ENCODE measurements at regions not wholly inside any gene's neighbourhood (a gene's known extent, or its start where the extent isn't known, plus 50 kb on each side); places are given as distances from the start of the nearest gene placed in this dataset.

DNA sequence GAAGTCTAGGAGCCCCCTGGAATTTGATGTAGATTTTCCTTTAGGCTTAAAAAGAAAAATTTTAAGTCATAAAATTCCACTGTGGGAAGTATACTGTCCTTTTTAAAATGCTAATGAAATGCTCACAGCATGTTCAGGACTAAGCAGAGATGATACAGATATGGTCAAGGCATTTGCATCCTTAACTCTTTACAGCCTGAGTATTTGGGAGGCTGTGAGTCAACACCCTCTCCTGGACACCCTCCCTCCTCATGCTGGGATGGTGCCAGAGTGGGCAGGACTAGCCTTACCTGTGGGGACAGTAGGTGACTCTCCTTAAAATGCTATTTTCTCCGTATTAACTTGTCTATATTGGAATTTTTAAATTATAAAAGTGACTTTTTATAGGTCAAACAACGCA, 197.4 kb upstream of the ELL2 start:
- no peaks in the 10 kb centered on the region for H3K4me1 Mint-ChIP-seq (ENCODE audit: low read depth)
- peaks cover 3% of the 10 kb centered on the region for H3K27me3 Mint-ChIP-seq (ENCODE audit: low read depth)
- intact Hi-C loops (cut with micrococcal nuclease) = no loop called here
- H3K4me3 Mint-ChIP-seq = no peak overlapping the region
- CTCF ChIA-PET = interaction anchor here (0.9 kb wide), 1 partner anchor 32 kb away, joined by 3 read pairs; no protein-coding TSS in a partner anchor
- H3K27ac Mint-ChIP-seq = no peak overlapping the region
- H3K9me3 Mint-ChIP-seq = no peaks in the 10 kb centered on the region
- no peaks in the 10 kb centered on the region for H3K36me3 Mint-ChIP-seq (ENCODE audit: low read depth)
- DNase-seq = no peak

DNA sequence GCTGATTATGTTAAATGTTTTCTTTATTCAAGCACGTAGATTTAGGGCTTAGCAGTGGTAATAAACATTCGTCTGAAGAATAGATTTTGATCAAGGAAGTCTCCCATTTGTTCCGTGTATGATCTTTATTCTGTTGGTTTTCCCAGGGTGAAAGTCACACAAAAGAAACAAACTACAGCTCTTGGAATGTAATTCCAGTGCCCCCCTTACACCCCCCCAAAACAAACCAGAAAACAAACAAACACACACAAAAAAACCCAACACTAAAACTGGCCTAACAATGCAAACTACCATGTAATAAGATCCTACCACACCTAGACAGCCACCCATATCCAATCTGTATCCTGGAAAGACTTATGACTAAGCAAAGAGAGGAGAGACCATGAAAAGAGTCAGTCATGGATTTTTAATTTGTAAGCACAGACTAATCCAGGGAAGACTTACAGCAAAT, 196.2 kb upstream of the ELL2 start:
- Mint-ChIP-seq H3K4me3 (no peak overlapping the region), H3K4me1 (ENCODE audit: low read depth) (no peaks in the 10 kb centered on the region), H3K27ac (no peak overlapping the region), H3K36me3 (ENCODE audit: low read depth) (no peaks in the 10 kb centered on the region), H3K27me3 (ENCODE audit: low read depth) (peaks cover 2% of the 10 kb centered on the region), H3K9me3 (no peaks in the 10 kb centered on the region)
- intact Hi-C loops (cut with micrococcal nuclease) = no loop called here
- no peak for DNase-seq
- CTCF ChIA-PET = interaction anchor here (0.5 kb wide), 1 partner anchor 1428 kb away, joined by 3 read pairs; no protein-coding TSS in a partner anchor

- no peak for DNase-seq
- no peak overlapping the region for H3K27ac Mint-ChIP-seq
- H3K36me3 Mint-ChIP-seq (ENCODE audit: low read depth) = no peaks in the 10 kb centered on the region
- peaks cover 2% of the 10 kb centered on the region for H3K27me3 Mint-ChIP-seq (ENCODE audit: low read depth)
- H3K4me3 Mint-ChIP-seq = no peak overlapping the region
- H3K9me3 Mint-ChIP-seq = no peaks in the 10 kb centered on the region
- CTCF ChIA-PET = interaction anchor here (0.5 kb wide), 1 partner anchor 1429 kb away, joined by 3 read pairs; no protein-coding TSS in a partner anchor
- intact Hi-C loops (cut with micrococcal nuclease) = no loop called here
- H3K4me1 Mint-ChIP-seq (ENCODE audit: low read depth) = peaks cover 2% of the 10 kb centered on the region
Observed at GRCh38 chr5:96157077-96157780, 195.6 kb upstream of the ELL2 start.

DNA sequence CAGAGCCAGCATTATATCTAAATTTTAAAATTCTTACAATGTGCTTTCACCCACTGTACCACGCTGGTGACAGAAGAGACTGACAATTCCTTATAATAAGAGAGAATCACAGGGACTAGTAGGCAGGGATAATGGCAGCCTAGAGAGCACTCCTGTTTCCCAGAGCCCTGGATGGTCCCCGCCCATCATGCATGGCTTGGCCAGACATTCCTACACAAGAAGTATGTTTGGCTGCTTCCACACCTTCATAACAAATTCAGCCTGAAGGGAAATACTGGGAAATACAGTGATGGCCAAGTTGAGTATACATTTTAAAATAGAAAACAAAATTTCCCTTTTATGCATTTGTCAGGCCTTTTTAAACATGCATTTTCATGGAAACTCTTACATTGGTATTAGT, 193.5 kb upstream of the ELL2 start:
- H3K27me3 Mint-ChIP-seq (ENCODE audit: low read depth) = peaks cover 1% of the 10 kb centered on the region
- no peak for DNase-seq

GRCh38 chr5:96151891-96152290, 190.2 kb upstream of the ELL2 start:
- no peaks in the 10 kb centered on the region for H3K27me3 Mint-ChIP-seq (ENCODE audit: low read depth)
- intact Hi-C loops (cut with micrococcal nuclease) = loop anchor here (1.0 to 2.0 kb wide), 8 partner anchors 39 to 520 kb away; partner anchors contain the start of gene ELL2
- DNase-seq = peak; percentile 63
- no peaks in the 10 kb centered on the region for H3K36me3 Mint-ChIP-seq (ENCODE audit: low read depth)
- no peak overlapping the region for H3K4me3 Mint-ChIP-seq
- H3K27ac Mint-ChIP-seq = peak overlapping the region; percentile 10
- H3K4me1 Mint-ChIP-seq (ENCODE audit: low read depth) = peaks cover 6% of the 10 kb centered on the region
- no peaks in the 10 kb centered on the region for H3K9me3 Mint-ChIP-seq
- CTCF ChIA-PET = interaction anchor here (0.6 kb wide), 1 partner anchor 329 kb away, joined by 5 read pairs; no protein-coding TSS in a partner anchor

More for the DNA sequence above, 193.5 kb upstream of the ELL2 start:
- peaks cover 6% of the 10 kb centered on the region for H3K4me1 Mint-ChIP-seq (ENCODE audit: low read depth)
- intact Hi-C loops (cut with micrococcal nuclease) = no loop called here
- H3K27ac Mint-ChIP-seq = no peak overlapping the region
- H3K4me3 Mint-ChIP-seq = no peak overlapping the region
- CTCF ChIA-PET = no interaction called here
- no peaks in the 10 kb centered on the region for H3K36me3 Mint-ChIP-seq (ENCODE audit: low read depth)
- H3K9me3 Mint-ChIP-seq = no peaks in the 10 kb centered on the region

DNA sequence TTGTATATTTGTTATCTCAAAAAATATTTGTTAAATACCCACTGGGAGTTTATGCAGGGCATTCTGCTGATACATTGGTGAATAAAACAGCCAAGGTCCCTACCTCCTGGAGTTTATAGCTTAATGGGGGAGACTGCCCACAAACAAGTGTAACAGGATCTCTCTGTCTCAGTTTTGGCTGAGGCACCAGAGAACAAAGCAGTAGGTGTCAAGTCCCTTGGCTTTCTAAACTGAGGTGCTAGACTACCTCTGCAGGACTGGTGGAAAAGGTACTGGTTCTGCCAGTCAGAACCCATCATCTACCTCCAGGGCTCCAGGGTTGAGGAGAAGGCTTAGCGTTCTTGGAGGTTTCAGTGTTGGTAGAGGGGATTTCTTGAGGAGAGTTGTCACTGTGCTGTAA, 188.4 kb upstream of the ELL2 start:
- intact Hi-C loops (cut with micrococcal nuclease) = no loop called here
- no peak overlapping the region for H3K4me3 Mint-ChIP-seq
- no peak overlapping the region for H3K27ac Mint-ChIP-seq
- no peaks in the 10 kb centered on the region for H3K9me3 Mint-ChIP-seq
- CTCF ChIA-PET = no interaction called here
- peaks cover 9% of the 10 kb centered on the region for H3K4me1 Mint-ChIP-seq (ENCODE audit: low read depth)
- no peak for DNase-seq
- no peaks in the 10 kb centered on the region for H3K36me3 Mint-ChIP-seq (ENCODE audit: low read depth)
- H3K27me3 Mint-ChIP-seq (ENCODE audit: low read depth) = no peaks in the 10 kb centered on the region

DNA sequence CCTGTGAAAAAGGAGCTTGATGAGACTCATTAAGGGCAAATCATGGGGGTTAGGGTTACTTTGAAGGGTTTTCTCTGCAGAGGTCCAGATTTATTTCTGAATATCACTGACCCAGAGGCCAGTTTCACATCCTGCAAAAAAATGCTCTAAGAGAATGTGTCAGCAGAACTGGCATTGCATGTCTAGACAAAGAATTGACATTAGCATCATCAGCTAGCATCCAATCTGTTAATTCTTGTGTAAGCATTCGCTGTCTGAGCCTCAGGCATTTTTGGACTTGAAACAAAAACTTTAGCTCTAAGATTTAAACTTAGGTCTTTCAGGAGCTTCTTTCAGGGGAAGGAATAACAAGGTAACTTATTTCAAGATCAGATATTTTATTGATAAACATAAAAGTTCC, 187.9 kb upstream of the ELL2 start:
- Mint-ChIP-seq H3K9me3 (no peaks in the 10 kb centered on the region), H3K27me3 (ENCODE audit: low read depth) (no peaks in the 10 kb centered on the region), H3K36me3 (ENCODE audit: low read depth) (no peaks in the 10 kb centered on the region), H3K4me3 (no peak overlapping the region), H3K27ac (no peak overlapping the region), H3K4me1 (ENCODE audit: low read depth) (peaks cover 9% of the 10 kb centered on the region)
- intact Hi-C loops (cut with micrococcal nuclease) = no loop called here
- DNase-seq = no peak
- CTCF ChIA-PET = interaction anchor here (0.5 to 0.6 kb wide), 2 partner anchors 60 to 224 kb away, joined by 3 read pairs; no protein-coding TSS in a partner anchor

DNA sequence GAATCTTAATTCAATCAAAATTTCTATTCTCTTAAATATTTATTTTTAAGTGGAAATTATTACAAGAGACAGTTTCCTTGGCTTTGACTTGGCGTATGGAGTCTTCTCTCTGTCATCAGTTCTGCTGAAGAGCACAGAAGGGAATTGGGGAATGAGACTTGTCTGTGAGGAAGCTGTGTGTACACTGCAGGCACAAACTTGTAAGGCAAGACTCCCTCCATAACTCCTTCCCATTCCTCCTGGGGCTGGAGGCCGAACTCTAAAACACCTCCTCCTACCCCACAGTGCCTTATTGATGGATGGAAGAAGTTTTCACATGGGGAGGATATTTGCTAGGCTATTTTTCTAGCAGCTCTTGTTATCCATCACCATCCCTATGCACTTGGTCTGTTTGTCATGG, 187.4 kb upstream of the ELL2 start:
- Mint-ChIP-seq H3K4me3 (no peak overlapping the region), H3K9me3 (no peaks in the 10 kb centered on the region), H3K4me1 (ENCODE audit: low read depth) (peaks cover 9% of the 10 kb centered on the region), H3K36me3 (ENCODE audit: low read depth) (no peaks in the 10 kb centered on the region), H3K27me3 (ENCODE audit: low read depth) (no peaks in the 10 kb centered on the region), H3K27ac (no peak overlapping the region)
- DNase-seq = no peak
- intact Hi-C loops (cut with micrococcal nuclease) = no loop called here
- CTCF ChIA-PET = interaction anchor here (0.5 to 0.6 kb wide), 2 partner anchors 59 to 224 kb away, joined by 3 read pairs; no protein-coding TSS in a partner anchor

DNA sequence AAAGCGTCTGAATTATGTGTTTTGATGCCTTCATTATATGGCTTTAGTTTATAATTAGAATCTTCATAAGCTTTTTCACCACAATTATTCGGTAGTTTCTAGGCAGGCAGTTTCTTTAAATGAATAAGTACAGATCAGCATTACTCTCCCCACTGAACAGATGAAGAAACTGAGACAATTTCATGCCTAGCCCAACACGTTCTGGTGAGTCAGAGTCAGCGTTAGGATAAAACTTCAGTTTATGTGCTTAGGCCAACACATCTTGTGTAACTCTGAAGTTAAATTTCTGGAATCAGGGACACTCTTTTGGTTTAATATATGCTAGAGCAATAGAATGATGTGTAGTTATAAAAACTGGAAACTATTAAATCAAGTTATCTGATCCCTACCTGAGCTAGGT, 186.7 kb upstream of the ELL2 start:
- no peak for DNase-seq
- no peak overlapping the region for H3K27ac Mint-ChIP-seq
- H3K9me3 Mint-ChIP-seq = no peaks in the 10 kb centered on the region
- intact Hi-C loops (cut with micrococcal nuclease) = no loop called here
- CTCF ChIA-PET = no interaction called here
- no peaks in the 10 kb centered on the region for H3K27me3 Mint-ChIP-seq (ENCODE audit: low read depth)
- H3K4me1 Mint-ChIP-seq (ENCODE audit: low read depth) = peaks cover 9% of the 10 kb centered on the region
- H3K36me3 Mint-ChIP-seq (ENCODE audit: low read depth) = no peaks in the 10 kb centered on the region
- H3K4me3 Mint-ChIP-seq = no peak overlapping the region

DNA sequence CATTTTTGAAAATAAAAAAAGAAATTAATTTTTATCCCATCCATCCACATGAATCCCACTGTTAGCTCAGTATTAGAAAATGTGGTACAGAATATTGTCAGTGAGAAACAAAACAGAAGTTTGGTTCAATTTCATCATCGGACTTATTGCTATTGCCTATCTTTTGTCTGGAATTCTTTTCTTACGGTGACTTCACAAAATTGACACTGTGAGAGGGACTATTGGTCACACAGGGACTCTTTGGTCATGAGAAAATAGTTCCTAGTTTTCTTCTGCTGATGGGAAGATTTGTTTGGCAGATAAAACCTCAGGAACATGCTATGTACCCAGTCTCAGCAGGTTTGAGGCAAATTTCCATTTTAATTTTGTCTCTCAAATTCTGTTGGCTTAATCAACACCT, 186.2 kb upstream of the ELL2 start:
- intact Hi-C loops (cut with micrococcal nuclease) = no loop called here
- peaks cover 9% of the 10 kb centered on the region for H3K4me1 Mint-ChIP-seq (ENCODE audit: low read depth)
- H3K4me3 Mint-ChIP-seq = no peak overlapping the region
- CTCF ChIA-PET = no interaction called here
- no peaks in the 10 kb centered on the region for H3K36me3 Mint-ChIP-seq (ENCODE audit: low read depth)
- H3K27ac Mint-ChIP-seq = no peak overlapping the region
- DNase-seq = no peak
- H3K9me3 Mint-ChIP-seq = no peaks in the 10 kb centered on the region
- H3K27me3 Mint-ChIP-seq (ENCODE audit: low read depth) = no peaks in the 10 kb centered on the region

- no peak overlapping the region for H3K27ac Mint-ChIP-seq
- intact Hi-C loops (cut with micrococcal nuclease) = loop anchor here (1.0 kb wide), 1 partner anchor 32 kb away; no protein-coding TSS in a partner anchor
- H3K36me3 Mint-ChIP-seq (ENCODE audit: low read depth) = no peaks in the 10 kb centered on the region
- peak; percentile 19 for DNase-seq
- peaks cover 5% of the 10 kb centered on the region for H3K4me1 Mint-ChIP-seq (ENCODE audit: low read depth)
- H3K9me3 Mint-ChIP-seq = no peaks in the 10 kb centered on the region
- H3K4me3 Mint-ChIP-seq = no peak overlapping the region
- CTCF ChIA-PET = interaction anchor here (0.7 kb wide), 1 partner anchor 62 kb away, joined by 3 read pairs; no protein-coding TSS in a partner anchor
- H3K27me3 Mint-ChIP-seq (ENCODE audit: low read depth) = peaks cover 3% of the 10 kb centered on the region
Observed at GRCh38 chr5:96146675-96147074, 185.0 kb upstream of the ELL2 start.

DNA sequence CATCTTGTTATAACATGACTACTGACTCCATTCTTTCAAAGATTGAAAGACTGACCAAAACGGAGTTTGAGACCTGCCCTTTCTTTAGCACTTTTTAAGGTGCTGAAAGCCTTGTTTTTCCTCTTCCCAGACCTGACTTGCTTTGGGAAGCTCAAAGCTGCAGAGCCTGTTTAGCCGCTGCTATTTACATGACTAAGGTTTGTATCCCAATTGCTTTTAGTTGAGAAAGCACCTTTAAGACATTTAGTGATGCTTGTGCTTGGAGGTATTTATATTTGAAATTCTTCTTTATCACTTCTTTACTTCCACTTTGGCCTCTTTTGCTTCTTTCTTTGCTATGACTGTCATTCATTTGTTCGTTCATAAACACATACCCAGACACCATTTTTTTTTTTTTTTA, 182.6 kb upstream of the ELL2 start:
- peaks cover 9% of the 10 kb centered on the region for H3K27me3 Mint-ChIP-seq (ENCODE audit: low read depth)
- no peak for DNase-seq
- H3K36me3 Mint-ChIP-seq (ENCODE audit: low read depth) = no peaks in the 10 kb centered on the region
- H3K4me3 Mint-ChIP-seq = no peak overlapping the region
- intact Hi-C loops (cut with micrococcal nuclease) = no loop called here
- no peak overlapping the region for H3K27ac Mint-ChIP-seq
- no peaks in the 10 kb centered on the region for H3K9me3 Mint-ChIP-seq
- H3K4me1 Mint-ChIP-seq (ENCODE audit: low read depth) = peaks cover 3% of the 10 kb centered on the region
- CTCF ChIA-PET = no interaction called here

DNA sequence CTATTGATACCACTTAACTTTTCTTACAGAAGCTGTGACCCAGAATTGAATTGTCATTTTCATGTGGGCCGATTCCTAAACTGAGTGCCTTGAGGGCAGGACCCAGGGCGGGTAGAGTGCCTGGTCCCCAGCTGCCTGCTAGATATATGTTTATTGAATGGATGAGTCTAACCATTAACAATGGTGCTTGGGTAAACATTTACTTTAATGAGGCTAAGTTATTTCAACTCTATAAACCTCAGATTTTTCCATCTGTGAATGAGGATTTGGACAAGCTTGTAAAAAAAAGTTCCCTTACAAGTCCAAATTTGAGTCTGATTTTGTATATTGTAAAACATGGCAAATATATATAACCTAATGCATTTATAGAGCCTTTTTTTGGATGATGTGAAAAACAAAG, 181.8 kb upstream of the ELL2 start:
- peaks cover 3% of the 10 kb centered on the region for H3K4me1 Mint-ChIP-seq (ENCODE audit: low read depth)
- no peak overlapping the region for H3K27ac Mint-ChIP-seq
- no peak overlapping the region for H3K4me3 Mint-ChIP-seq
- CTCF ChIA-PET = no interaction called here
- no peak for DNase-seq
- H3K36me3 Mint-ChIP-seq (ENCODE audit: low read depth) = no peaks in the 10 kb centered on the region
- peaks cover 9% of the 10 kb centered on the region for H3K27me3 Mint-ChIP-seq (ENCODE audit: low read depth)
- intact Hi-C loops (cut with micrococcal nuclease) = no loop called here
- no peaks in the 10 kb centered on the region for H3K9me3 Mint-ChIP-seq
